NB4 (cell line): ENCODE measurements at regions not wholly inside any gene's neighbourhood (a gene's known extent, or its start where the extent isn't known, plus 50 kb on each side); places are given as distances from the start of the nearest gene placed in this dataset.

Experiments used
- CTCF ChIP-seq: IDR thresholded peaks from one replicate; pipeline ENCODE4 v1.5.1; 2012; ENCODE audit warnings: low read depth, low read length
- MYC ChIP-seq: IDR thresholded peaks from 2 replicates; pipeline ENCODE4 v1.6.1; 2011; ENCODE audit warnings: low read depth, low read length
- POLR2A ChIP-seq: IDR thresholded peaks from 2 replicates; pipeline ENCODE4 v1.6.1; 2011; ENCODE audit warnings: mild to moderate bottlenecking; ENCODE audit not compliant: insufficient read length; ENCODE audit errors: extremely low read depth
- TF ChIP-seq, protein P1 (sequence below): IDR thresholded peaks from 2 replicates; pipeline ENCODE4 v1.6.1; 2011; ENCODE audit warnings: low read depth, low read length

DNA sequence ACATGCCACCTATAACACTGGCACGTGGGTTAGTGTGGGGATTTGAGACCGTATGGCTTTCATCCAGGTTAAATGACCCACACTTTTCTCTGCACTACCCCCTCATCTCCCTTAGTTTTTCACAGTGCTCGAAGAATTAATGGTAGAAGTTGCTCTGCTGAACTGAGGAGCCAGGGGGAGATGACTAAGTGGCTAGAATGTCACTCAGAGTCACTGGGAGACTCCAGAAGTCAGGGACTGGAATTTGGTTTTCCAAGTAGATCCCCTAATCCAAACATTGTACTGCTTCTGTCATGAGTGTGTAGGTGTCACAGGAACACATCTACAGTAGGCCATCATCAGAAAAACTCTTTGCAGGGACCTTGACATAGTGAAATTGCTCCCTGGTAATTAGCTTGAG is 181.0 kb upstream of the RASGRP1 start:
- TF ChIP-seq CTCF (no peak), POLR2A (no peak), MYC (no peak)
- TF ChIP-seq, protein P1, sequence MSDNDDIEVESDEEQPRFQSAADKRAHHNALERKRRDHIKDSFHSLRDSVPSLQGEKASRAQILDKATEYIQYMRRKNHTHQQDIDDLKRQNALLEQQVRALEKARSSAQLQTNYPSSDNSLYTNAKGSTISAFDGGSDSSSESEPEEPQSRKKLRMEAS, result no peak
